WTC11 (cell line): ENCODE measurements at regions not wholly inside any gene's neighbourhood (a gene's known extent, or its start where the extent isn't known, plus 50 kb on each side); places are given as distances from the start of the nearest gene placed in this dataset.

ENCODE experiments used
- ETV6 ChIP-seq: sonication (generic); formaldehyde crosslinking; IDR thresholded peaks from 2 replicates; pipeline ENCODE4 v1.8.1; 2022; ENCODE audit warnings: mild to moderate bottlenecking, missing genetic modification reagents
- GABPB1 ChIP-seq: sonication (generic); formaldehyde crosslinking; IDR thresholded peaks from 2 replicates; pipeline ENCODE4 v1.8.1; 2023; ENCODE audit warnings: mild to moderate bottlenecking, missing genetic modification reagents
- RELA ChIP-seq: sonication (generic); formaldehyde crosslinking; IDR thresholded peaks from 2 replicates; pipeline ENCODE4 v1.8.1; 2022; ENCODE audit warnings: missing genetic modification reagents, mild to moderate bottlenecking, borderline replicate concordance
- TF ChIP-seq, protein P1 (sequence below): fragments of 200-600 bp; IDR thresholded peaks from 2 replicates; pipeline ENCODE4 v1.8.0; 2022; ENCODE audit warnings: antibody characterized with exemption
- TF ChIP-seq, protein P2 (sequence below): sonication (generic); formaldehyde crosslinking; IDR thresholded peaks from 2 replicates; pipeline ENCODE4 v1.8.0; 2022; ENCODE audit warnings: missing genetic modification reagents
- TF ChIP-seq, protein P3 (sequence below): sonication (generic); formaldehyde crosslinking; conservative IDR thresholded peaks from 2 replicates; pipeline ENCODE4 v1.8.1; 2022; ENCODE audit warnings: mild to moderate bottlenecking, missing genetic modification reagents
- TF ChIP-seq, protein P4 (sequence below): sonication (generic); formaldehyde crosslinking; IDR thresholded peaks from 2 replicates; pipeline ENCODE4 v1.8.0; 2022; ENCODE audit warnings: mild to moderate bottlenecking, missing genetic modification reagents

DNA sequence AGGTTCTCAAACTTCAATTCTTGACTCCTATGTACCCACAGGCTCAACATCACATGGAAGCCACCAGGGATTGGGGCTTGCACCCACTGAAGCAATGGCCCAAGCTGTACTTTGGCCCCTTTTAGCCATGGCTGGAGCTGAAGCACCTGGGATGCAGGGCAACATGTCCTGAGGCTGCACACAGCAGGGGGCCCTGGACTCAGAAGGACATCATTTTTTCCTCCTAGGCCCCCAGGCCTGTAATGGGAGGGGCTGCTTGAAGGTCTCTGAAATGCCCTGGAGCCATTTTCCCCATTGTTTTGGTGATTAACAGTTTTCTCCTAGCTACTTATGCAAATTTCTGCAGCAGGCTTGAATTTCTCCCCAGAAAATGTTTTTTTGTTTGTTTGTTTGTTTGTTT is 465.1 kb upstream of the PCDH10 start:
- TF ChIP-seq ETV6 (CRISPR knock-in tag), result no peak
- TF ChIP-seq, protein P1, sequence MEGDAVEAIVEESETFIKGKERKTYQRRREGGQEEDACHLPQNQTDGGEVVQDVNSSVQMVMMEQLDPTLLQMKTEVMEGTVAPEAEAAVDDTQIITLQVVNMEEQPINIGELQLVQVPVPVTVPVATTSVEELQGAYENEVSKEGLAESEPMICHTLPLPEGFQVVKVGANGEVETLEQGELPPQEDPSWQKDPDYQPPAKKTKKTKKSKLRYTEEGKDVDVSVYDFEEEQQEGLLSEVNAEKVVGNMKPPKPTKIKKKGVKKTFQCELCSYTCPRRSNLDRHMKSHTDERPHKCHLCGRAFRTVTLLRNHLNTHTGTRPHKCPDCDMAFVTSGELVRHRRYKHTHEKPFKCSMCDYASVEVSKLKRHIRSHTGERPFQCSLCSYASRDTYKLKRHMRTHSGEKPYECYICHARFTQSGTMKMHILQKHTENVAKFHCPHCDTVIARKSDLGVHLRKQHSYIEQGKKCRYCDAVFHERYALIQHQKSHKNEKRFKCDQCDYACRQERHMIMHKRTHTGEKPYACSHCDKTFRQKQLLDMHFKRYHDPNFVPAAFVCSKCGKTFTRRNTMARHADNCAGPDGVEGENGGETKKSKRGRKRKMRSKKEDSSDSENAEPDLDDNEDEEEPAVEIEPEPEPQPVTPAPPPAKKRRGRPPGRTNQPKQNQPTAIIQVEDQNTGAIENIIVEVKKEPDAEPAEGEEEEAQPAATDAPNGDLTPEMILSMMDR, result no peak
- no peak for TF ChIP-seq GABPB1 (CRISPR knock-in tag)
- TF ChIP-seq, protein P2, sequence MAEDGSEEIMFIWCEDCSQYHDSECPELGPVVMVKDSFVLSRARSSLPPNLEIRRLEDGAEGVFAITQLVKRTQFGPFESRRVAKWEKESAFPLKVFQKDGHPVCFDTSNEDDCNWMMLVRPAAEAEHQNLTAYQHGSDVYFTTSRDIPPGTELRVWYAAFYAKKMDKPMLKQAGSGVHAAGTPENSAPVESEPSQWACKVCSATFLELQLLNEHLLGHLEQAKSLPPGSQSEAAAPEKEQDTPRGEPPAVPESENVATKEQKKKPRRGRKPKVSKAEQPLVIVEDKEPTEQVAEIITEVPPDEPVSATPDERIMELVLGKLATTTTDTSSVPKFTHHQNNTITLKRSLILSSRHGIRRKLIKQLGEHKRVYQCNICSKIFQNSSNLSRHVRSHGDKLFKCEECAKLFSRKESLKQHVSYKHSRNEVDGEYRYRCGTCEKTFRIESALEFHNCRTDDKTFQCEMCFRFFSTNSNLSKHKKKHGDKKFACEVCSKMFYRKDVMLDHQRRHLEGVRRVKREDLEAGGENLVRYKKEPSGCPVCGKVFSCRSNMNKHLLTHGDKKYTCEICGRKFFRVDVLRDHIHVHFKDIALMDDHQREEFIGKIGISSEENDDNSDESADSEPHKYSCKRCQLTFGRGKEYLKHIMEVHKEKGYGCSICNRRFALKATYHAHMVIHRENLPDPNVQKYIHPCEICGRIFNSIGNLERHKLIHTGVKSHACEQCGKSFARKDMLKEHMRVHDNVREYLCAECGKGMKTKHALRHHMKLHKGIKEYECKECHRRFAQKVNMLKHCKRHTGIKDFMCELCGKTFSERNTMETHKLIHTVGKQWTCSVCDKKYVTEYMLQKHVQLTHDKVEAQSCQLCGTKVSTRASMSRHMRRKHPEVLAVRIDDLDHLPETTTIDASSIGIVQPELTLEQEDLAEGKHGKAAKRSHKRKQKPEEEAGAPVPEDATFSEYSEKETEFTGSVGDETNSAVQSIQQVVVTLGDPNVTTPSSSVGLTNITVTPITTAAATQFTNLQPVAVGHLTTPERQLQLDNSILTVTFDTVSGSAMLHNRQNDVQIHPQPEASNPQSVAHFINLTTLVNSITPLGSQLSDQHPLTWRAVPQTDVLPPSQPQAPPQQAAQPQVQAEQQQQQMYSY (CRISPR knock-in tag), result no peak
- TF ChIP-seq, protein P3, sequence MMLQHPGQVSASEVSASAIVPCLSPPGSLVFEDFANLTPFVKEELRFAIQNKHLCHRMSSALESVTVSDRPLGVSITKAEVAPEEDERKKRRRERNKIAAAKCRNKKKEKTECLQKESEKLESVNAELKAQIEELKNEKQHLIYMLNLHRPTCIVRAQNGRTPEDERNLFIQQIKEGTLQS (CRISPR knock-in tag), result no peak
- TF ChIP-seq RELA (CRISPR knock-in tag), result no peak
- TF ChIP-seq, protein P4, sequence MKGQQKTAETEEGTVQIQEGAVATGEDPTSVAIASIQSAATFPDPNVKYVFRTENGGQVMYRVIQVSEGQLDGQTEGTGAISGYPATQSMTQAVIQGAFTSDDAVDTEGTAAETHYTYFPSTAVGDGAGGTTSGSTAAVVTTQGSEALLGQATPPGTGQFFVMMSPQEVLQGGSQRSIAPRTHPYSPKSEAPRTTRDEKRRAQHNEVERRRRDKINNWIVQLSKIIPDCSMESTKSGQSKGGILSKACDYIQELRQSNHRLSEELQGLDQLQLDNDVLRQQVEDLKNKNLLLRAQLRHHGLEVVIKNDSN (CRISPR knock-in tag), result no peak
